ENCODE measurements at regions not wholly inside any gene's neighbourhood (a gene's known extent, or its start where the extent isn't known, plus 50 kb on each side); places are given as distances from the start of the nearest gene placed in this dataset.
A peak's percentile ranks its signal among the peaks of the same experiment; 100 is the strongest.

GRCh38 chr14:46352844-46353243 is 298.7 kb downstream of the RPL10L start:
- H3K79me2 ChIP-seq (ENCODE audit: insufficient read depth, low read length), result no peaks in the 10 kb centered on the region

GRCh38 chr14:46344327-46344937 is 307.1 kb downstream of the RPL10L start:
- Histone ChIP-seq H3K27me3 (ENCODE audit: control insufficient read depth in 2 of 2, insufficient read depth in 2 of 2, low read length in 2 of 2) (no peaks in the 10 kb centered on the region), H3K9me3 (replicated peaks in 1 of 2; ENCODE audit: control insufficient read depth in 1 of 2, insufficient read depth in 1 of 2, low read length in 2 of 2) (no peaks in the 10 kb centered on the region), H2AFZ (ENCODE audit: insufficient read depth, low read depth, low read length, poor library complexity, severe bottlenecking) (no peak overlapping the region), H3K4me1 (ENCODE audit: control insufficient read depth in 1 of 2, insufficient read depth in 2 of 2, low read length in 2 of 2) (no peaks in the 10 kb centered on the region), H3K27ac (ENCODE audit: low read depth in 1 of 2, low read length in 2 of 2) (no peak overlapping the region), H3K36me3 (replicated peaks in 1 of 2; ENCODE audit: control insufficient read depth in 1 of 2, insufficient read depth in 2 of 2, low read length in 2 of 2) (no peaks in the 10 kb centered on the region), H3K4me2 (replicated peaks; ENCODE audit: extremely low read depth, low read length, poor library complexity, severe bottlenecking) (no peak overlapping the region), H3K9ac (ENCODE audit: insufficient read depth, low read length, poor library complexity, severe bottlenecking) (no peak overlapping the region), H3K4me3 (replicated peaks in 1 of 3; ENCODE audit: low read depth in 2 of 3, low read length in 3 of 3) (no peak overlapping the region), H3K79me2 (ENCODE audit: insufficient read depth, low read length) (no peaks in the 10 kb centered on the region), H4K20me1 (ENCODE audit: insufficient read depth, low read length) (no peaks in the 10 kb centered on the region)
- Mint-ChIP-seq H3K36me3 (no peaks in the 10 kb centered on the region), H3K4me1 (no peaks in the 10 kb centered on the region), H3K4me3 (no peak overlapping the region), H3K27me3 (ENCODE audit: low read depth in 3 of 3) (no peaks in the 10 kb centered on the region), H3K9me3 (no peaks in the 10 kb centered on the region), H3K27ac (no peak overlapping the region)
- intact Hi-C loops (cut with micrococcal nuclease), result no loop called here
- DNase-seq, result no peak
- peak; percentile 18 for TF ChIP-seq CTCF (IDR thresholded peaks at IDR 0.05)
- WGBS (ENCODE audit: insufficient coverage), result no CpG with 5 or more reads among the region's 4 CpGs

More at GRCh38 chr14:46352844-46353243, 298.7 kb downstream of the RPL10L start:
- no peak for TF ChIP-seq CTCF (IDR thresholded peaks at IDR 0.05)
- H2AFZ ChIP-seq (ENCODE audit: insufficient read depth, low read depth, low read length, poor library complexity, severe bottlenecking), result no peak overlapping the region
- H3K27me3 ChIP-seq (ENCODE audit: control insufficient read depth in 2 of 2, insufficient read depth in 2 of 2, low read length in 2 of 2), result no peaks in the 10 kb centered on the region
- H4K20me1 ChIP-seq (ENCODE audit: insufficient read depth, low read length), result no peaks in the 10 kb centered on the region
- no peaks in the 10 kb centered on the region for H3K4me1 ChIP-seq (ENCODE audit: control insufficient read depth in 1 of 2, insufficient read depth in 2 of 2, low read length in 2 of 2)
- H3K4me3 ChIP-seq (replicated peaks in 1 of 3; ENCODE audit: low read depth in 2 of 3, low read length in 3 of 3), result no peak overlapping the region
- DNase-seq, result no peak
- H3K4me2 ChIP-seq (replicated peaks; ENCODE audit: extremely low read depth, low read length, poor library complexity, severe bottlenecking), result no peak overlapping the region
- WGBS (ENCODE audit: insufficient coverage), result no CpG with 5 or more reads among the region's 1 CpG
- no peak overlapping the region for H3K27ac ChIP-seq (ENCODE audit: low read depth in 1 of 2, low read length in 2 of 2)
- H3K27me3 Mint-ChIP-seq (ENCODE audit: low read depth in 3 of 3), result no peaks in the 10 kb centered on the region
- H3K4me1 Mint-ChIP-seq, result no peaks in the 10 kb centered on the region
- intact Hi-C loops (cut with micrococcal nuclease), result no loop called here
- no peak overlapping the region for H3K27ac Mint-ChIP-seq
- H3K9ac ChIP-seq (ENCODE audit: insufficient read depth, low read length, poor library complexity, severe bottlenecking), result no peak overlapping the region
- H3K9me3 ChIP-seq (replicated peaks in 1 of 2; ENCODE audit: control insufficient read depth in 1 of 2, insufficient read depth in 1 of 2, low read length in 2 of 2), result no peaks in the 10 kb centered on the region
- peaks cover 0 to 2% (median 0%) of the 10 kb centered on the region in 7 donors for H3K9me3 Mint-ChIP-seq
- H3K36me3 ChIP-seq (replicated peaks in 1 of 2; ENCODE audit: control insufficient read depth in 1 of 2, insufficient read depth in 2 of 2, low read length in 2 of 2), result no peaks in the 10 kb centered on the region
- no peak overlapping the region for H3K4me3 Mint-ChIP-seq
- no peaks in the 10 kb centered on the region for H3K36me3 Mint-ChIP-seq
